Parathyroid adenoma (tissue), 2 donors: ENCODE measurements at regions not wholly inside any gene's neighbourhood (a gene's known extent, or its start where the extent isn't known, plus 50 kb on each side); places are given as distances from the start of the nearest gene placed in this dataset.

Source experiments
- H2AFZ ChIP-seq: fragments of 300-600 bp; sonication (generic); one replicate; pipeline ENCODE4 v1.7.0; 2017; ENCODE audit warnings: antibody characterized with exemption, mild to moderate bottlenecking
- H3K27ac ChIP-seq: fragments of 300-600 bp; sonication (generic); one replicate; pipeline ENCODE4 v1.7.0; 2017
- H3K27me3 ChIP-seq: fragments of 300-600 bp; sonication (generic); one replicate; pipeline ENCODE4 v1.7.0; 2017; ENCODE audit warnings: low read length; ENCODE audit not compliant: control insufficient read depth, insufficient read depth
- H3K36me3 ChIP-seq: fragments of 300-600 bp; sonication (generic); one replicate; pipeline ENCODE4 v1.7.0; 2017; ENCODE audit warnings: low read length; ENCODE audit not compliant: control insufficient read depth, insufficient read depth
- H3K4me1 ChIP-seq: fragments of 300-600 bp; sonication (generic); one replicate; pipeline ENCODE4 v1.7.0; 2017; ENCODE audit warnings: control low read depth
- H3K4me2 ChIP-seq: fragments of 300-600 bp; sonication (generic); one replicate; pipeline ENCODE4 v1.7.0; 2017; ENCODE audit warnings: low read length
- H3K4me3 ChIP-seq: fragments of 300-600 bp; sonication (generic); one replicate; pipeline ENCODE4 v1.7.0; 2017; ENCODE audit warnings: low read depth, low read length
- H3K79me2 ChIP-seq: fragments of 300-600 bp; sonication (generic); one replicate; pipeline ENCODE4 v1.7.0; 2017; ENCODE audit warnings: control low read depth
- H3K9ac ChIP-seq: fragments of 300-600 bp; sonication (generic); one replicate; pipeline ENCODE4 v1.7.0; 2017; ENCODE audit warnings: mild to moderate bottlenecking
- H3K9me3 ChIP-seq: fragments of 300-600 bp; sonication (generic); one replicate; pipeline ENCODE4 v1.7.0; 2017; ENCODE audit warnings: low read length; ENCODE audit not compliant: control insufficient read depth
- CTCF ChIP-seq: fragments of 300-600 bp; sonication (generic); IDR thresholded peaks from one replicate; pipeline ENCODE4 v1.7.0; 2017; ENCODE audit warnings: antibody characterized with exemption, mild to moderate bottlenecking
- donor health status: primary hyperparathyroidism.

- Histone ChIP-seq H3K4me2 (no peak overlapping the region), H3K27me3 (no peaks in the 10 kb centered on the region), H3K9me3 (no peaks in the 10 kb centered on the region), H3K36me3 (no peaks in the 10 kb centered on the region), H3K4me3 (no peak overlapping the region), H3K27ac (no peak overlapping the region), H2AFZ (no peak overlapping the region), H3K9ac (no peak overlapping the region), H3K4me1 (no peaks in the 10 kb centered on the region), H3K79me2 (no peaks in the 10 kb centered on the region)
- no peak for TF ChIP-seq CTCF
These were observed 306.7 kb upstream of the MTNR1B start for GRCh38 chr11:92662601-92663360.

- Histone ChIP-seq H3K9ac (no peak overlapping the region), H3K27me3 (no peaks in the 10 kb centered on the region), H3K9me3 (no peaks in the 10 kb centered on the region), H3K4me1 (no peaks in the 10 kb centered on the region), H3K27ac (no peak overlapping the region), H3K4me2 (no peak overlapping the region), H3K79me2 (no peaks in the 10 kb centered on the region), H2AFZ (no peak overlapping the region), H3K4me3 (no peak overlapping the region), H3K36me3 (no peaks in the 10 kb centered on the region)
- no peak for TF ChIP-seq CTCF
These were observed 305.9 kb upstream of the MTNR1B start for GRCh38 chr11:92663539-92663938.

- no peak overlapping the region for H3K4me3 ChIP-seq
- H3K9ac ChIP-seq = no peak overlapping the region
These were observed 301.8 kb upstream of the MTNR1B start for GRCh38 chr11:92667486-92668152.

GRCh38 chr11:92670308-92670890 lies 299.1 kb upstream of the MTNR1B start:
- Histone ChIP-seq H3K9me3 (no peaks in the 10 kb centered on the region), H3K79me2 (no peaks in the 10 kb centered on the region), H3K9ac (no peak overlapping the region), H3K4me3 (no peak overlapping the region), H3K36me3 (no peaks in the 10 kb centered on the region), H3K4me2 (no peak overlapping the region), H2AFZ (no peak overlapping the region), H3K27me3 (no peaks in the 10 kb centered on the region), H3K4me1 (no peaks in the 10 kb centered on the region), H3K27ac (no peak overlapping the region)
- no peak for TF ChIP-seq CTCF

More at GRCh38 chr11:92667486-92668152, 301.8 kb upstream of the MTNR1B start:
- Histone ChIP-seq H3K4me2 (no peak overlapping the region), H3K36me3 (no peaks in the 10 kb centered on the region), H3K27ac (no peak overlapping the region), H2AFZ (no peak overlapping the region), H3K9me3 (no peaks in the 10 kb centered on the region), H3K27me3 (no peaks in the 10 kb centered on the region), H3K79me2 (no peaks in the 10 kb centered on the region), H3K4me1 (no peaks in the 10 kb centered on the region)
- no peak for TF ChIP-seq CTCF
